IPS-NIHi11 (cell line): ENCODE measurements at regions not wholly inside any gene's neighbourhood (a gene's known extent, or its start where the extent isn't known, plus 50 kb on each side); places are given as distances from the start of the nearest gene placed in this dataset.
"Not testable (repeated sequence)": the region's sequence is repeated elsewhere in the genome, so short reads cannot be mapped to it uniquely, and the experiment has no call there.

Experiments used
- DNase-seq: peaks from one replicate; pipeline ENCODE4 v3.0.0; 2012; ENCODE audit warnings: mixed read lengths, low spot score

DNA sequence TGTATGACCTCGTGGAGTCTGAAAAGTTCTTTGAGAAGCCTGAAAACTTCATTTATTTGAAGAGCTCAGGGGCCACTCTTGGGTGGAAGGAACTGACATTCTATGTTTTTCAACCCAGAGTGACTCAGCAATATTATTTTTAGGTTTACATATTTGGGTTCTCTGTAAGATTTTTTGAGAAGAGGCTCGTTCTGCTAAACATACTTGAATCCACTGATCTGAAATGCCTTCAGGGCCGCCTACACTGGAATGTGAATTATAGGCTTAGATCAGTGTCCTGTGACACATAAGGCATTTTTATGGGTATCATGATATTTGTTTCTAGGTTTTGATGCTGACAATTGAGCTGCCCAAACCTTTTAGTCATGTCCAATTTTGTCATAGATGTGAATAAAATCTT, 86.2 kb downstream of the PSAT1 start:
- DNase-seq = no peak

DNA sequence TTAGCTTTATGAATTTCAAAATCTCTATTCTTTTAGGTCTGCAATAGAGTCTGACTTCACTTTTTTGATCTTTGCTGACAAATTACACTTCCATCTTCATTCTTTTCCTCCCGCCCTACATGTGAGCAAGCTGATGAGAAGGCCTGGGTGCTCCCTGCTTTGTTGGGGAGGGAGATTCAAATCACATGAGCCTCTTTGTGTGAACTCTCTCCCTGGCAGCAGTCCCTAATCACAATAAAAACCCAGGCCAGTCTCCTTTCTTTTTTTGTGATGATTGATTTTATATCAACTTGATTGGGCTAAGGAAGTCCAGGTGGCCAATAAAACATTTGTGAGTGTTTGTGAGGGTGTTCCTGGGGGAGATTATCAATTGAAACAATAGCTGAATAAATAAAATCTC, 89.4 kb downstream of the PSAT1 start:
- no peak for DNase-seq

DNA sequence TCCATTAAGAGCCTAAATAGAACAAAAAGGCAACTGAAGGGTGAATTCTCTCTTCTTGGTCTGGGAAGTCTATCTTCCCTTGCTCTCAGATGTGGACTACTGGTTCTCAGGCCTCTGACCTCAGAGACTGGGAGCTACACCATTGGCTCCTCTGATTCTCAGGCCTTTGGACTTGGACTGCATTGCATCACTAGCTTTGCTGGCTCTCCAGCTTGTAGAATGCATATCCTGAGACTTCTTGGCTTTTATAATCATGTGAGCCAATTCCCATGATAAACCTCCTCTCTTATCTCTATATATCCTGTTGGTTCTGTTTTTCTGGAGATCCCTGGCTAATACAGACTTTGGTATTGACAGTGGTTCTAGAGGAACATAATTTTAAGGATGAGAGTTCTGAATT, 89.8 kb downstream of the PSAT1 start:
- no peak for DNase-seq

DNA sequence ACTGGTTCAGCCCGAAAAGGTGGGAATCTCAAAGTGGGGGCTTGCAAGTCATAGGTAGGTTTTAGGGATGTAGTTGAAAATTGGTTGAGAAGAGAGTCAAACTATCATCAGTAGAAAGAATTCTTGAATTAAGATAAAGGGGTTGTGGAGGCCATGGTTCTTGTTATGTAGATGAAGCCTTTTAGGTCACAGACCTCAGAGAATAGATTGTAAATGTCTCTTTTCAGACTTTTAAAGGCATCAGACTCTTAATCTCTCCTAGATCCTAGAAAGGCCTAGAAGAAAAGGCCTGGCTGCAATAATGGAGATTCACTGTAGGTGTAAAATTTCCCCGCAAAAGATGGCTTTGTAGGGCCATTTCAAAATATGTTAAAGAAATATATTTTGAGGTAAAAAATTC, 96.4 kb downstream of the PSAT1 start:
- no peak for DNase-seq

DNA sequence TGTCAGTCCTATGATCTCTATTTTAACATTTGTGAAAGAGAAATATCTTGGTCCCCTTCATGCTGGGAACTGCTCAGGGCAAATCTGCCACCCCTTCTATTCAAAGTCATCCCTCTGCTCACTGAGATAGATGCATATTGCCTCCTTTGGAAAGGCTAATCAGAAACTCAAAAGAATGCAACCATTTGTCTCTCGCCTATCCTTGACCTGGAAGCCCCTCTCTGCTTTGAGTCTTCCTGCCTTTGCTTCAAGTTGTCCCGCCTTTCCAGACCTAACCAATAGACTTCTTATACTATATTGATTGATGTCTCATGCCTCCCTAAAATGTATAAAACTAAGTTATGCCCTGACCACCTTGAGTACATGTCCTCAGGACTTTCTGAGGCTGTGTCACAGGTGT, 97.0 kb downstream of the PSAT1 start:
- no peak for DNase-seq

DNA sequence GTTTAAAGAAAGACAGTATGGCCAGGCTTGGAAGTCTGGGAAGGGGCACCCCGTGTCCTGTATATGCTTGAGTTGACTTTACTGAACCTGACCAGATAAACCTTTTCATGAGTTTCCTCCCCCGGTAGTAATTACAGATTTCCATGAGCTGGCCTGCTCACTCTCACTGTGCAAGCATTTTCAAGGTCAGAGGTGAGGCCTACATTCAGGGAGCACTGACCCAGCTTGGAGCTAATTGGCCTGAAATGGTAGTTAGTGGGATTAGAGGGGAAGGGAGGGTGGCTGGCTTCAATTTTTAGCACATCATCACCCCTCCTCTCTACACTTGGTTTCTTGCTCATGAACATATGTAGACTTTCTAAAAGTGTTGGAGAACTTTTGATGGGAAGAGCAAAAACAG, 99.2 kb downstream of the PSAT1 start:
- DNase-seq = no peak

DNA sequence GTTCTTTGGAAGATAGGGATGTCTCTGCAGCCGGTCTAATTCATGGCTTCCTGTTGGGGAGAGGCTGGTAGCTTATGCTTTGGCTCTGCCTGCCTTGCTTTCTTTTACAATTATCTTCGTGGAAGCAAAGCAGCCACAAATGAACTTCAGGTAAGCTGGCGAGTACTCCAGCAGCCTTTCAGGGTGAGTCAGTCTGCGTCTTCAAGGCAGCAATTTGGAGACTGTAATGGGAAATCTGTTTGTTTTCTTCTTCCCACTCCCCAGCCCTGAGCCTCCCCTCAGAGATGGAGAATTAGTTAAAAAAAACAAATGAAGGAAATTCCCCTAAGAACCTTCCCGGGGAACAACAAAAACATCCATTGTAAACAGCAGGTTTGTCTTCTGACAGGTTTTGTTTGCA, 100.1 kb downstream of the PSAT1 start:
- no peak for DNase-seq

DNA sequence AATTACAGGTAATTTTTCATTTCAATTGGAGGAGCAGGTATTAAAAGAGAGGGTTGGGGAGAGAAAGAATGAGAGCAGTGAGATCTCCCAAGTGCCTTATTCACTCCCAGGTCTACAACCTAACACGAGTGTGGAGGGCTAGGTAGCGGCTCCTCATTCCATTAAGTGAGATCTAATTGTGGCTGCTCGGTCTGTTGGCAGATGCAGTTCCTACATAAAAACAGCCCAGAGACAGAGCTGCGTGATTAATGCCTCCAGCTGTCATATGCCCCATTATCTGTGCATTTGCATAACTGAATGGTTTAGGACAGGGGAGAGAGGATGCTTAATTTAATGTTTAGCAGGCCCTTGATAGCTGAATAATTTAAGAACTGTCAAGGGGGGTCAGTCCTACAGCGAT, 100.5 kb downstream of the PSAT1 start:
- peak; percentile 18 for DNase-seq

DNA sequence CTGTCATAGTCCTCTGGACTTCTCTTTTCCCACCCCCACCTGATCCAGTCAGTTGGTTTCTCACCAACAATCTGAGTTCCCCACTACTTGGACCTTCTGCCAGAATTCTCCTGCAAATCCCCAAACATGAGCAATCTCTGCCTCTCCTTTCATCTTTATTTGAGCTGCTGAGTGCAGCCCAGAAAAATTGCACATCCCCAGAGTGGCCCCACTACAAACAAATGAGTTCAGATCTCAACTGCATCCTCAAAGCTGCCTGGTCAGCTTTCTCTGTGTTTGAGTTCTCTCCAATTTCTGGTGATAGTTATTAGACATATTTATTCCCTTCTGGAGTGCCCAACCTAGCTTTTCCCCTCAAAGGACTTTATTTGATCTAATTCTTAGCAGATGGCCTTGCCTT, 102.2 kb downstream of the PSAT1 start:
- no peak for DNase-seq

DNA sequence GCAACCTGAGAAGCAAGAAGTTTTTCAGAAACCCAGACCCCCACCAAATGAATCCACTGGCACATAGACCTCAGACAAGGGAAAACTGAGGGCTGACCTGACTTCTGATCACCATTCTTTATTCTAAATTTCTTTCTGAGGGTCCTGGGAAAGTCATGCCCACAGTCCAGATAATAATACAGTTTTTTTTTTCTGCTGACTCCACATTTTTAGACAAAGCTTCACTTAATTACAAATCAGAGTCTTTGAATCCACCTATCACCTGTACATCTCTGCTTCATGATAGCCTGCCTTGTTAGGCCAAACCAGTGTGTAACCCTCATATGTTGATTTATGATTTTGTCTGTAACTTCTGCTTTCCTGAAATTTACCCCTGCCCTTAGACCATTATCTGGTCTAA, 103.6 kb downstream of the PSAT1 start:
- no peak for DNase-seq

DNA sequence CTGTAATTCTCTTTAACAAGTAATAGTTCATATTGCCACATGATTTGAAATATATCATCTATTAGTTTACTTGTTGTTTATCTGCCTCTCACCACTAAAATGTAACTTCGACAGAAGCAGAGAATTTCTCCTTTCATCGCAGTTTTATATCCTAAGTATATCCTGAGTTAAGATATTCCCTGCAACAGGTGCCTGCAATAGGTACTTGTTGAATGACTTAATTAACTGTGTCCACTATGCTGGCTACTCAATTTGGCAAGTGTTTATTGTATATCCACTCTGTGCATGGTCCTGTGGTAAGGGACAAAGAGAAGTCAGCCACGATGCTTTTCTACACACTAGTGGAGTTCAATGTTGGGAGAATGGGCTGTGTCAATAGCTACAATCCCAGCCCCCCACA, 108.5 kb downstream of the PSAT1 start:
- no peak for DNase-seq

DNA sequence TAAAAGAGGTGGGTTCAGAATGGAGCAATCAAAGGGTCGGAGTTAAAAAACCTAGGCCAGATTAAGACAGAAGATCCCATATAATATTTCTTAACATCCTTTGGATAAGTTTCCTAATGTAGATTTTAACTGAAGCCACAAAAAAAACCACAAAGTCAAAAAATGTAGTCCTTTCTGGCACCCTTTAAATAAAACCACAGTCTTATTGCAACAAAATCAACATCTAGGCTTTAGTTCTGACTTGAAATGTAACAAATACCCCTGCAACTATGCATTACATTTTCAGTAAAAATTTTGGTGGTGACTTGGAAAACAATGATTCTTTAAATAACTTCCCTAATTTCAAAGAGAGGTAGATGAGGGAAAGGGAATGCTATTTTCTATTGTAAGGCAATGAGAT, 109.2 kb downstream of the PSAT1 start:
- no peak for DNase-seq

DNA sequence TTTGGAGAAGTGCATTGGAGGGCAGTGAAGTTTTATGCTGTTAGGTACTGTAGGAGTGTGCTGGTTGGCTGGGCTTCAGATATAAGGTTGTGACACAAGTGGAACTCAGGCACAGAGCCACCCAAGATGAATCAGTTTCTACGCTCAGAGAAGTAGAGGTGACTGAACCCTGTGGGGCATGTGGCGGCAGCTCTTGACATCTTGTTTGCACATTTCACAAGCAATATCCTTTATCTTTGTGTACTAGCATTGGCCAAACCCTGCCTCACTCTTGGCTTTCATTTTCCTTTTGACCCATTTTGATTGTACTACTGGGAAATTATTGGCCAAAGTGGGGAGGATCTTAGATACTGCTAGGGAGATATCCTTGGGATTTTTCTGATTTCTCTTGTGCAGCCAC, 110.0 kb downstream of the PSAT1 start:
- DNase-seq = no peak

DNA sequence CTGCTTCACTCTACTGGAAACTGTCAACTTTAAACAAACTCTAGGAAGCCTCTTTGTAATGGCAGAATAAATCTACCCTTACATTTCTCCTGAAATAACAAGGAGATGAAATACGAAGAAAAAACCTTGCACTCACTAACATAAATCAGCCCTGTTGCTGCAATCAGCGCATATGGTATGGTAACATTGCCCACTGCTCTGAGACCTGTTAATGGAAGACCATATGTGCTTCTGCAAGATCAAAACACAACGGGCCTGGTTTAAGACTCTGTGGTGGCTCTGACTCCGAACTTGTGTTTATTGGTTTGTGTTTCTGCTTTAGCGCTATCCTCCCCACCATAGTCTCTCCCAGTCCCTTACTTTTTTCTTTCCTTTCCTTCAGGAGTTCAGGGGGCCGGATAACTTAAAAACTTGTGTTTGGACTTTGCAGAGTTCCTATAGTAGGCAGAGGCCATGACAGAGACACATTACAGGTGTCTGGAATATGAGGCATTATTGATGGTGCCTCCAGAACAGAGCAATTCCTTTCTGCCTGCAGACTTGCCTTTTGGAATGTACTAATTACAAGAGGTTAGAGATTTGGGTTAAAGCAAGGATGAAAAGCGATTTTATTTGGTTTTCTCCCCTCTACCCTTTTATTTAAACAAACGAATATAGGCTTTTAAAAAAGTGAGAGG, 110.8 kb downstream of the PSAT1 start:
- no peak for DNase-seq

DNA sequence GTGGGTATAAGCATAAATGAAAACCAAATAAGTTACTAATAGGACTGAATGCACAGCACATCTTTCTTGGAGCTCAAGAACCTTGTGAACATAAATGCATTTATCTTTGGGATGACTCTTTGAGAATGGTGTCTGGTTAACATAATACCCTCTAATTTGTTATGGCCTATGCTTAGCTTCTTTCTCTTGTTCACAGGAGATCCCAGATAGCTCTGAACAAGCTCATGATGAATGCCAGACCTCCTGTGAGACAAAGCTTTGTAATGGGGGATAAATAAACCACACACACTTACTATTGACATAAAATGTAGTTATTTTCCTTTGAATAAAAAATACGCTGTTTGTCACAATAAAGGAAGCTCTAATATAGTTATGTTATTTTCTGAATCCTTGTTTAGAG, 111.5 kb downstream of the PSAT1 start:
- DNase-seq = no peak

DNA sequence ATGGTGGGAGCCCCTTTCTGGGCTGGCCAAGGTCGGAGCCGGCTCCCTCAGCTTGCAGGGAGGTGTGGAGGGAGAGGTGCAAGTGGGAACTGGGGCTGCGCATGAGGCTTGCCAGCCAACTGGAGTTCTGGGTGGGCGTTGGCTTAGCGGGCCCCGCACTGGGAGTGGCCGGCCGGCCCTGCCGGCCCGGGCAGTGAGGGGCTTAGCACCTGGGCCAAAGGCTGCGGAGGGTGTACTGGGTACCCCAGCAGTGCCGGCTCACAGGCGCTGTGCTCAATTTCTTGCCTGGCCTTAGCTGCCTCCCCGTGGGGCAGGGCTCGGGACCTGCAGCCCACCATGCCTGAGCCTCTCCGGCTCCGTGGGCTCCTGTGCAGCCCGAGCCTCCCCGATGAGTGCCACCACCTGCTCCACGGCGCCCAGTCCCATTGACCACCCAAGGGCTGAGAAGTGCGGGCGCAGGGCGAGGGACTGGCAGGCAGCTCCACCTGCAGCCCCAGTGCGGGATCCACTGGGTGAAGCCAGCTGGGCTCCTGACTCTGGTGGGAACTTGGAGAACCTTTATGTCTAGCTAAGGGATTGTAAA, 113.1 kb downstream of the PSAT1 start:
- DNase-seq = not testable (repeated sequence)

DNA sequence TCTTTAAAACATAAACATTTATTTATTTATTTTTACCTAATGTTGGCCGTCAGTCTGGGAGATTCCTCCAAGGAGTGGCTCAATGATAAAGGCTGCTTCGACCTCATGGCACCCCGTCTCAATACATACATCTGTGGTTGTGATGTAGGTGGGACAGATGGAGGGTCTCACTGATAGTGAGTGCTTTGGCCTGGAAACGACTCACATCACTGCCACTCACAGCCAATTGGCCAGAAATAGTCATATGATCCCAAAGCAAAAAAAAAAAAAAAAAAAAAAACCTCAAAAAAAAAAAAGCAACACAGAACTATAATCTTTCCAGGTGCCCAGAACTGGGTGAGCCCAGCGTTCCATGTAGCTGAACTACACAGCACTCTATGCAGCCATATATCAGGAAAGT, 125.4 kb downstream of the PSAT1 start:
- no peak for DNase-seq

DNA sequence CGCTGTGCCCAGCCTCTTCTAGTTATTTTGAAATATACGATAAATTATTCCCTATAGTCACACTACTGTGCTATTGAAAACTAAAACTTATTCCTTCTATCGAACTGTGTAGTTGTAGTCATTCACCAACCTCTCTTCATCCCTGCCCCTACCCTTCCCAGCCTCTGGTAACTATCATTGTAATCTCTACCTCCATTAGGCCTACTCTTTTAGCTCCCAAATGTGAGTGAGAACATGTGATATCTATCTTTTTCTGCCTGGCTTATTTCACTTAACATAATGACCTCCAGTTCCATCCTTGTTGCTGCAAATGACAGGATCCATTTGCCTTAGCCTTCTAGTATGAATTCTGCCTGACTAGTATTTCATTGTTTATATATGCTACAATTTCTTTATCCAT, 127.4 kb downstream of the PSAT1 start:
- no peak for DNase-seq

DNA sequence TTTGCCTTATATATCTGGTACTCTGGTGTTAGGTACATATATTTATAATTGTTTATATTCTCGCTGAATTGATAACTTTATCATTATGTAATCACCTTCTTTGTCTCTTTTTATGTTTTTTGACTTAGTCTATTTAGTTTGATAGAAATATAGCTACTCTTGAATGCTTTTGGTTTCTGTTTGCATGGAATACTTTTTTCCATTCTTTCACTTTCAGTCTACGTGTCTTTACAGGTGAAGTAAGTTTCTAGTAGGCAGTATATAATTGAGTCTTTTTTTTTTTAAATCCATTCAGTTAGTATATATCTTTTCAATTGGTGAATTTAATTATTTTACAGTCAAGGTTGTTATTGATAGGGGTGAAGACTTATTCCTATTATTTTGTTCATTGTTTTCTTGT, 131.7 kb downstream of the PSAT1 start:
- no peak for DNase-seq

DNA sequence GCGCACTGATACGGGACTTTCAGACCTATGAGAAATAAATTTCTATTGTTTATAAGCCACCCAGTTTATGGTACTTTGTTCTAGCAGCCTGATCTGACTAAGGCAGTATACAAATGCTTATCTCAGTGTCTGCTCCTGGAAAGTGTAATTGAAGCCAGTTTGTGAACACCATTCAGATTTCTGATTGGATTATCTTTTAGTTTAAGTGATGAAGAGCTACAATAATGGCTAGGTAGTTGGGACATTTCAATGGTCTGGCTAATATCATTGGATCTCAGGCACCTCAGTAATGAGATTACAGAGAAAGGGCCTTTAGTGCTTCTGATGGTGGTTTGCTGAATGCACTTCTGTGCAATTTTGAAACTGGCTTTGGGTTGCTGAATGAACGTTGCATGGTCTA, 133.5 kb downstream of the PSAT1 start:
- no peak for DNase-seq

DNA sequence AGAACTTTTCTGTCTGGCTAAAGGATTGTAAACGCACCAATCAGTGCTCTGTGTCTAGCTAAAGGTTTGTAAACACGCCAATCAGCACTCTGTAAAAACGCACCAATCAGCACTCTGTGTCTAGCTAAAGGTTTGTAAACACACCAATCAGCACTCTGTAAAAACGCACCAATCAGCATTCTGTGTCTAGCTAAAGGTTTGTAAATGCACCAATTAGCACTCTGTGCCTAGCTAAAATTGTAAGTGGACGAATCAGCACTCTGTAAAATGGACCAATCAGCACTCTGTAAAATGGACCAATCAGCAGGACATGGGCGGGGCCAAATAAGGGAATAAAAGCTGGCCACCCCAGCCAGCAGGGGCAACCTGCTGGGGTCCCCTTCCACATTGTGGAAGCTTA, 134.1 kb downstream of the PSAT1 start:
- not testable (repeated sequence) for DNase-seq

DNA sequence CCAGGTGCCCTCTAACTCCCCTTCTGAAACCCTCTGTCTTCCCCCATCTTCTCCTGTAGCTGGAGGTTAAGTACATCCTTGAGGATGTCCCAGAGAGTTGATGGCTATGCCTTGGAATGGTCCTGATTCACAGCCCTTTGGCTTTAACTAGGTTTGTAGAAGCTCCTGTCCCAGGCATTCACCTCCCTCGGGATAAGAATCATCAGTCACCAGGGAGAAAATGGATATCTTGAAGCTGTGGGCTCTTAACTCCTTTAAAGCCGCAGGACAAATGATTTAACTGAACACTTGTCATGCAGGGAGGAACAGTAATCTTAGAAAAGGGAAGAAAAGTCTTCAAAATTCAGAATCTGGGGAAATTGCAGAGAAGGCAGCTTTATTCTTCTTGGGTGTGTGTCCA, 139.9 kb downstream of the PSAT1 start:
- DNase-seq = no peak

DNA sequence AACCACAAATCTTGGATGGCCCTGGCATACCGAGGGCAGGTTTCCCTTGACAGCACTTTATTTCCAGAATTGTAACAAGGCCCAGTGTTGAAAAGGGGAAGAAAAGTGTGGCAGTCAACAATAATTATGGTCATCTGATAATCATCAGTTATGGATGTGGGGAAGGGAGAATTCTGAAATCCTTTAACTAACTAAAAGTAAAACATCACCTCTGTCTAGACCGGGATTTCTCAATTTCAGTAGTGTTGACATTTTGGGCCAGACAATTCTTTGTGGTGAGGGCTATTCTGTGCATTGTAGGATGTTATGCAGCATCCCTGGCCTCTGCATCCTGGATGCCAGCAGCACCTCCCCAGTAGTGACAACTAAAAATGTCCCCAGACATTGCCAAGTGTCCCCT, 140.4 kb downstream of the PSAT1 start:
- no peak for DNase-seq

DNA sequence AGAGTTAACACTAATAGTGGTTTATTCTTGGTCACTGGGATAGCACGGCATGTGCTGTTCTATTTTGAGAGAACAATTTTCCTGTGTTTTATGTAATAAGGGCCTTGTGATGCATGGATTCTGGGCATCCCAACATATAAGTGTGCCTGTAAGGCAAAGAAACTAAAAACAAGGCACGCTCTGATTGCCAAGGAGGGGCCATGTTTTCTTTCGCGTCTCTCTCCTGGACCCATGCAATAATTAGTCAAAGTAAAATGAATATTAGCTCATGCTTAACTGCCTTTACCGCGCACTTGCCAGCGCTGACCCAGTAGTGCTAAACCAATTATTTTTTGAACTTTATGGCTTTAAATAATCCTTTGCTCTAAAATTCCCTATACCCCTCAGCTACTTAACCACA, 140.9 kb downstream of the PSAT1 start:
- no peak for DNase-seq

DNA sequence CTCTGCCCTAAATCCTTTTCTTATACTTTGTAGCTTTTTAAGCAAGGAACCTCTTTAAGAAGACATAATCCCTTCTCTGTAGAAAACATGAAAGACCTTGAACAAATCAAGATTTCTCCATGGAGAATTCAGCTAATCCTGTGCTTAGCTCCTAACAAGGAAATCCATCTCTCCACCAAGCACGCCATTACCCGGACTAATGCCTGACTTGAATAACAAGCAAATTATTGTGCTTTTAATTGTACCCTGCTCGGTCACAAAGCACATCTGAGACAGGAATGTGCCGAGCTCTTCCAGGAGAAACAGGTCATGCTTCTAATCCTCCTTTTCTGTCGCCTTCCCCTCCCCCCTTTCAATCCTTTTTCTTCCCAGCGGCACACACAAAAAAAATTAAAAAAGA, 141.3 kb downstream of the PSAT1 start:
- no peak for DNase-seq
